ENCODE measurements at regions not wholly inside any gene's neighbourhood (a gene's known extent, or its start where the extent isn't known, plus 50 kb on each side); places are given as distances from the start of the nearest gene placed in this dataset.
"Not testable (repeated sequence)": the region's sequence is repeated elsewhere in the genome, so short reads cannot be mapped to it uniquely, and the experiment has no call there.

DNA sequence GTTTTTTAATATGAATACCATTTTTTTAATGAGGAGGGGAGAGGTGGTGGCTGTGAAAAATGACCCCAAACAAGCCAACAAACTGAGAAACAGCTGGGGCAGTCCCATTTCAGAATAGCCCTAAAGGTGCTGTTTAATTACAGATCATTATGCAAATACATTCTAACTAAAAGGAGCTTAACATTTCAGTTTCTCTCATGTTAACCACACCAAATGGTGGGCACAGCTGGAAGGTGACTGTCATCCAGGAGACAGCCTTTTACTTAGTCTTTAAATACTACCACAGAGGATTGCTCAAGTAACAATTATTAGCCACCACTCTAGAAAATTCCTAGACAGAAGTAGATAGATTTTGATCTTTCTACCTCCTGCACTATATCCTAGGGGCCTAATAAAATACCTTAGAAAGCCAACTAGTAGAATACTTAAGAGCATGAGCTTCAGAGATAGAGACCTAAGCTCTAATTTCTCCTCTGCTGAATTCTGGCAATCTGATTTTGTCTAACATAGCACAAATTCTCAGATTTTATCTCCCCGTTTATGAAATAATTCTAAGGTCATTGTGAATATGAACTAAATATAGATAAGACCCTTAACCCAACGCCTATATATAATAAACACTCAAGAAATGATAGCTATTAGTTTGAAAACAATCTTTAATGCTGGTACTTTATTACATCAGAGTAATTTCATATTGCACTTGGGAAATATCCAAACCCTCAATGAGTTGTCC lies 615.1 kb upstream of the NRSN1 start:
- no peak for DNase-seq (ENCODE audit: low spot score)

GRCh38 chr6:23511817-23512216 lies 614.2 kb upstream of the NRSN1 start:
- DNase-seq (ENCODE audit: low spot score): no peak

DNA sequence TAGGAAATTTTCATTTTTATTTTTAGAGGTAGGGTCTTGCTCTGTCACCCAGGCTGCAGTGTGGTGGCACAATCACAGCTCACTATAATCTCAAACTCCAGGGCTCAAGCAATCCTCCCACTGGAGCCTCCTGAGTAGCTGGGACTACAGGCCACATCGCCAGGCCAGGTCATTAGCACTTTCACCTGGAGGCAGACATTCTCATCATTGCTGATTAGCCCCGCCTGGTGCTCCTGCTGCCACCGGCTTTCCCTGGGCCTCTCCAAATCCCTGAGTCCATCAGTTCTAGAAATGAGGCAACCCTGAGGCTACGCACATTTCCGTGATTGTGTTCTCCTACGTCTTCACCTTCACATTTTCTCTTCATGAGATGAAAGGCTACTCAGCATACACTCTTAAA lies 607.7 kb upstream of the NRSN1 start:
- no peak for DNase-seq (ENCODE audit: low spot score)

- DNase-seq (ENCODE audit: low spot score): no peak
Measured at GRCh38 chr6:23522792-23523547, 603.0 kb upstream of the NRSN1 start.

DNA sequence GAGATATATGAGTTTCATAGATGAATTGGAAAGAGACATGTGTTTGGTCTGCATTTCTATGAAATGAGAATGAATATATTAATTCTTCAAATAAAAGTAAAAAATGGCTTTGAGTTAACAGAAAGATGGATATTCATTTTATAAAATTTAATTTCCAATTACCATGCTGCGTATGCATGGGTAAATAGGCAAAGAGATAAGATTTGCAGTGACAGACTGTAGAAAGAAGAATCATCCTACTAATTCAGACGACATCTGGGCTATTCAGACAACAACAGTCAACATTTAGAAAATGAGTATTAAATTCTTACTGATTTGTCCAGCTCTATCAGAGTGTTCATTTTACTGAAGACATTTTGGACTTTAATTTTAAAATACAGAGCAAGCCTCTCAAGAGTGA lies 602.2 kb upstream of the NRSN1 start:
- DNase-seq (ENCODE audit: low spot score): no peak

DNA sequence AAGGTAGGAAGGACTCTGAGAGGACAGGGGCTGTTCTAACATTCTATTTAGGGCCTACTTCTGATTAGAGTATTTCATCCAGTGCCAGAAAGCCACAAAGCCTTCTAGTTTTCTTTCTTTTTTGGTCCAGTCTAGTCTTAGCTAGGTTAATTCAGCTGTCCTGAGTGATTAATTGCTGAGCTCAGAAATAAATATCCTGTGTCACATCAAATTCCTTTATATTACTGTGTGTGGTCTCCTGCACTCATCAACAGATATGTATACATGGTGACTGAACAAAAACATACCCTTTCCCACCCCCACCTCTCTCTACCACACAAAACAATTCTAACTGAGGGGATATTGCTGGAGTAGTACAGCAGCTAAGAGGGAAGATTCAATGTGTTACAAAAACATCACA lies 601.5 kb upstream of the NRSN1 start:
- no peak for DNase-seq (ENCODE audit: low spot score)

DNA sequence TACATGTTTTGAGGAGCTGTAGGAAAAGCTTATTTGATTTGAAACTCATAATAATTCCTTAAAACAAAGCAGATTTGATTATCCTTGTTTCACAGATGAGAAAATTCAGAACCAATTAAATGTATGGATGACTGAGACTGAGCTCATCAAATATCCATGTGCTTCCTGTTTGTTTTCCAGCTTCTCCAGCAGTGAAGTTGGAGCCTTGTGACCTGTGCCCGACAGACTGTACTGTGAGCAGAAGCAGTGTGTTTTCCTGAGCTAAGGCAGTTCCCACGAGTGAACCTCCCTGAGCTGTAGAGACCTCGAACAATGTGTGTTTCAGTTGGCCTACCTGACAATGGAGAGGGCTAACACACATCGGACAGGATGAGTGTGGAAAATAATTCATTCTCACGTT lies 599.5 kb upstream of the NRSN1 start:
- DNase-seq (ENCODE audit: low spot score): no peak

DNA sequence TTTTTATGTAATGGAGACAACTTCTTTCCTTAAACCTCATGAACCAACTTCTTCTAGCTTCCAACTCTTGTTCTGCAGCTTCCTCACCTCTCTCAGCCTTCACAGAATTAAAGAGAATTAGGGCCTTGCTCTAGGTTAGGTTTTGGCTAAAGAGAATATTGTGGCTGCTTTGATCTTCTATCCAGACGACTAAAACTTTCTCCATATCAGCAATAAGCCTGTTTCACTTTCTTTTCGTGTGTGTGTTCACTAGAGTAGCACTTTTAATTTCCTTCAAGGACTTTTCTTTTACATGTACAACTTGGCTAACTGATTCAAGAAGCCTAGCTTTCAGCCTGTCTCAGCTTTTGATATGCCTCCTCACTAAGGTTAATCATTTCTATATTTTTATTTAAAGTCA lies 596.1 kb upstream of the NRSN1 start:
- DNase-seq (ENCODE audit: low spot score): no peak

DNA sequence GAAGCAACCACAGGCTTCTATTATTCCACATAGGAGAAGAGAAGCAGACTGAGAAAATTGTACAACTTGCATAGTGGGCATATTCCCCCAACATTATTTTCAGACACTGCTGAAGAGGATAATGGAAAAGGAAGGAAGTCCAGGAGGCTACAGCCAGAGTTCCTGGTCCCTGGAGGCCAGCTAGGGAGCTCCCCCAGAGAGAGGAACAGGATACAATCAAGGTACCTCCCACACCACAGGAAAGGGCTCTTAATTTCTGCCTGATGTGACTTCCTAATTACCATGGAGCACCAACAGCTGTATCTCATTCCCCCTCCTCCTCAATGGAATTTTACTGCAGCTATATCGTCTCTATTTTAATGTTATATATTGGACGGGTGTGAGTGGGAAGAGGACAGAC lies 594.3 kb upstream of the NRSN1 start:
- no peak for DNase-seq (ENCODE audit: low spot score)

DNA sequence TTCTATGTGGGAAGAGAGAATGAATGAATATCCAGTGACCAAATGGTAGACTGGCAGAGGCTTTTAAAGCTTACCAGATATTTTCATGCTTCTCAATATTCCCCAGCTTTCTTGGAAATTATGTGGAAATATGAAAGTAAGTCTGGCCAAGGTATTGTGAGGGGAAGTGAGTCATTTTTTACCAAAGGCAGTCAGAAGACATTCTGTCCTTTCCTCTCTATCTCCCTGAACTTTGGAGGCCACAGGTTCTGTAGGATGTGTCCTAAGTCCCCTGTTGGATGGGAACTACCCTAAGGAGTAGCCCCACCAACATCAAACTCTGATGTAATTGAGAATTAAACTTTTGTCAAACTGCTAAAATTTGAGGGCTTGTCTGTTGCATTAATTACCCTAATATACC lies 593.8 kb upstream of the NRSN1 start:
- DNase-seq (ENCODE audit: low spot score): no peak

DNA sequence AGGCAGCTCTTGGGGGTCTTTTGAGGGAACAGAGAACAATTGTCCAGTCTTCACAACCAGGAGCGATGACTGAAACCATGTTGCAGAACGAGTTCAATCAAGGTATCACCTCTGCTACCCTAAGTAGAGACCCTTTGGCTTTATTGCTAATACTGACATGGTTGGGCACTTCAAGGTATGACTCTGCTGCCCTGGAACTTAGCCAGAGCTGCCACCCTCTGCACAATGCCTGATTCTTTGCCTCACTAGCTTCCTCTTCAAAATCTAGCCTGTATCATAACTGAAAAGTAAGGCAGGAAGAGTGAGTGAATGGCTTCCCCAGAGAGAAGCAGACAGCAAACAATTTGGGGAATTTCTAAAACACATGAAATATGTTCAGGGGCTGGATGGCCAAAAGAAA lies 592.7 kb upstream of the NRSN1 start:
- no peak for DNase-seq (ENCODE audit: low spot score)

DNA sequence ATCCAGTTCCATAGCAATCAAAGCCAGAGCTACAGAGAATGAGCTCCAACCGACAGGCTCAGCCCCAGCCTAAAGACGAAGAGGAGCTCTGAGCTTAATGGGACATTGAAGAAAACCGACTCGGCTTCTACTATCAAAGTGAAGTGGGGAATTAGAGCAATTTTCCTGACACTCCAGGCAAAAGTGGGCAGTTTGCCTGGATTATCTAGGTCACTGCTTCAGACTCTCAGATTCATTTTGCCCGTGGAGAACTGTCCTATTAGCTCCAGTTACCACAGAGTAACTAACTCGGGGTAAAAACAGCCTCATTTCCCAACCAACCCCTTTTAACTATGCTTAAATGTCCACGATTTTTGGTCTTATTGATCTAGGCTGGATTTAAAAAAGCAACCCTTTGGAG lies 592.1 kb upstream of the NRSN1 start:
- DNase-seq (ENCODE audit: low spot score): no peak

- no peak for DNase-seq (ENCODE audit: low spot score)
Measured at GRCh38 chr6:23534351-23534750, 591.7 kb upstream of the NRSN1 start.

DNA sequence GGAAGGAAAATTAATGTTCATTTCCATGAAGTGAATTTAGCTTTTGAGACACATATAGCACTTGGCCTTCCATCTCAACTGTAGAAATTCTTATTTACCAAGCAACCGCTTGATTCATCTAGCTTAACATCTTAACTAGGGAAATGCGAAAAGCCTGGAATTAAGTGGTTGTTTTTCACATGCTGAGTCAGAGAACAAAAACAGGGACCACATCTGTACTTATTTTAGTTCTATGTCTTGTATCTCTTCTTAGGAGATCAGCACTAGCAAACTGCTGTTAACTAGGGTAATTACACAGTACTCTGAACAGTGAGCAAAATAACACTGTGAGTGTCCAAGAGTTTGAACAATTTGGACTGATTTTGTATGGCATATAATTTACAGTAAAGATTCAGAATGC lies 590.9 kb upstream of the NRSN1 start:
- DNase-seq (ENCODE audit: low spot score): no peak

DNA sequence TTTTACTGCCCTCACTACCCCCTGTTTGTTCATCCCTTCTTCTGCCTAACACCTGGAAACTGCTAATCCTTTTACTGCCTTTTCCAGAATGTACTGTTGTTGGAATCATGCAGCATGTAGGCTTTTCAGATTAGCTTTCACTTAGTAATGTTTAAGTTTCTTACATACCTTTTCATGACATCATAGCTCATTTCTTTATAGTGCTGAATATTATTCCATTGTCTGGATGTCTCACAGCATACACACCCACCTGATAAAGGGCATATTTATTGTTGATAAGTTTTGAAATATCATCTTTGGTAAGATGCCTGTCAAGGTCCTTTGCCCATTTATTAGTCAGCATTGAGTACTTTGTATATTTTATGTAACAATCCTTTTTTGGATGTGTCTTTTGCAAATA lies 588.2 kb upstream of the NRSN1 start:
- no peak for DNase-seq (ENCODE audit: low spot score)

DNA sequence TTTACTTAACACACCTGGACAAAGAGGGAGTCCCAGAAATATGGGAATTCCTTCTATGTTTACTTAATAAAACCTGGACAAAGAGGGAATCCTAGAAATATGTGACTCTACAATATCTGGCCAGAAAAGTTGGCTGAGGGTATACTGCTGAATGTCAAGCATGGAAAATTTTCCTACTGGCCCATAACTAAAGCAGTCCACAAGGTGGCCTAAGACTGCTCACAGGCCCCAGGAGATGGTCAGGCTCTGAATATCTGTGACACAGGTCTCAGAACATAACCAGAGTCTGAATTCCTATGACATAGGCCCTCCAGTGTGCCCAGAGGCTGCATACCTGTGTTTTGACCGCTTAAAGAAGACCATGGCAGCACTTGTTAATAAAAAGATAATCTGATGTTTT lies 578.2 kb upstream of the NRSN1 start:
- DNase-seq (ENCODE audit: low spot score): no peak

DNA sequence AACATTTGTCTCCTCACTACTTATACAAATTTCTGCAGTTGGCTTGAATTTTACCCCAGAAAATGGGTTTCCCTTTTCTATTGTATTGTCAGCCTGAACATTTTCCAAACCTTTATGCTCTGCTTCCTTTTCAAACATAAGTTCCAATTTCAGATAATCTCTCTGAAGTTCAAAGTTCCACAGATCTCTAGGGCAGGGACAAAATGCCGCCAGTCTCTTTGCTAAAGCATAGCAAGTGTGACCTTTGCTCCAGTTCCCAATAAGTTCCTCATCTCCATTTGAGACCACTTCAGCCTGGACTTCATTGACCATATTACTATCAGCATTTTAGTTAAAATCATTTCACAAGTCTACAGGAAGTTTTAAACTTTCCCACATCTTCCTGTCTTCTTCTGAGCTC lies 571.1 kb upstream of the NRSN1 start:
- DNase-seq (ENCODE audit: low spot score): not testable (repeated sequence)

DNA sequence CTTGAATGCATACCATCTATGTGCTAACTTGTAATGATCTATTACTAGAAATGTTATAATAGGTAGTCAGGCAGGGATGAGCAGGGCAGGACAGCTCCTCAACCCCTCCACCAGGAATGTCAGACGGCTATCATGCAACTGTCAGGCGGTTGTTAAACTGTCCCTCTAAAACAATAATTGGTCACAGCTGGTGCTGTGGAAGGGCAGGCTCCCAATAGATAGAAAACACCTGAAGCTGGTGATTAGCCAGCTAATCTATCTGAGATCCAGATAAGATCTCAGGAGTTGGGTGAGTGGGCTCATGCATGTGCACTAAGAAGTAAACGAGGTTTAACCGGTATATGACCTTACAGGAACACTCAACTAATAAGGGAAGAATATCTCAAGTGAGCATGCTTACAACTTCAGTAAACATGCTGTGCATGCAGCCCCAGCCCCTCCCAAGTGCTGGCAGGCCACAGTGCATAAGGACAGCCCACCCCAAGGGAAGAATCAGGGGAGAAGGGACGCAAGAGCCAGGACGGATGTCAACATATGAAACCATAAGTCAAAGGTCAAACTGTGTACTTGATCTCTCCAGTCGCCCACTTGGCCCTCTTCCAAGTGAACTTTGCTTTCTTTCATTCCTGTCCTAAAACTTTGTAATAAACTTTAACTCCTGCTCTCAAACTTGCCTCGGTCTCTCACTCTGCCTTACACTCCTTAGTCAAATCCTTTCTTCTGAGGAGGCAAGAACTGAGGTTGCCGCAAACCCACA lies 566.2 kb upstream of the NRSN1 start:
- DNase-seq (ENCODE audit: low spot score): no peak

DNA sequence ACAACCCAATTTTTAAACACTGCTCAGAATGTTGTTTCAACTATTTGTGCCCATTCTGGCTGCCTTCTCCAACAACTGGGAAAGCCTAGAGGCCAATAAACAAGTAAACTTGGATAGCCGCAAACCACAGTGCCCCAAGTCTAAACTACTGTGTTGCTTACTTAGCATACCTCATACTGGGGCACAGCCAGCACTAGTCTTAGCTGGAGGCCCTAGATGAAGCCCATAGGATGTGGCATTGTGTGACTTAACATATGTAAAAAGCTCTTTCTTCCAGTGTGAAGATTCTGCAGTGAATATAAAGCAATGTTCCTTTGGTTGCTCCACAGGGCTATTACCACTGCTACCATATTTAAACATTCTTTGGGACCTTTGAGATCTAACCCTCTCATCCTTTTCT lies 564.3 kb upstream of the NRSN1 start:
- no peak for DNase-seq (ENCODE audit: low spot score)

- DNase-seq (ENCODE audit: low spot score): no peak
Measured at GRCh38 chr6:23562554-23562953, 563.5 kb upstream of the NRSN1 start.

GRCh38 chr6:23563323-23563722 lies 562.7 kb upstream of the NRSN1 start:
- DNase-seq (ENCODE audit: low spot score): no peak

- DNase-seq (ENCODE audit: low spot score): no peak
Measured at GRCh38 chr6:23566418-23566817, 559.6 kb upstream of the NRSN1 start.

- no peak for DNase-seq (ENCODE audit: low spot score)
Measured at GRCh38 chr6:23568292-23568691, 557.7 kb upstream of the NRSN1 start.

Measured in hematopoietic multipotent progenitor cell treated with erythropoietin and hydrocortisone succinate and interleukin-3 and kit ligand, for 15 days (in vitro differentiated cells).